CD4-positive, alpha-beta T cell (primary cell): ENCODE measurements at regions not wholly inside any gene's neighbourhood (a gene's known extent, or its start where the extent isn't known, plus 50 kb on each side); places are given as distances from the start of the nearest gene placed in this dataset.
A peak's percentile ranks its signal among the peaks of the same experiment; 100 is the strongest.

Source experiments
- ATAC-seq: fragments of 200-7000 bp; cut with Tn5 transposase; one replicate; pipeline ENCODE4 v1.10.0; 2022; ENCODE audit warnings: mild to moderate bottlenecking; ENCODE audit not compliant: poor library complexity
- CTCF ChIA-PET: fragments of 350-600 bp; sonication (Branson Sonifier 250); formaldehyde crosslinking; loops from one replicate; lab custom pipeline; 2021; ENCODE audit warnings: antibody characterized with exemption, inconsistent platforms; lab: Charles Lee
- POLR2A ChIA-PET: fragments of 350-600 bp; sonication (Branson Sonifier 250); formaldehyde crosslinking; loops from one replicate; lab custom pipeline; 2021; ENCODE audit warnings: antibody characterized with exemption, inconsistent platforms; lab: Charles Lee
- DNase-seq, 14 experiments: peaks; one replicate each; pipeline ENCODE4 v3.0.0-alpha.2; 2013 to 2020; ENCODE audit warnings: mixed read lengths in 2 of 14
- H3K27ac ChIP-seq, 2 donors: one replicate each; pipeline versions ENCODE4 v1.5.1 to v1.7.0; 2013; ENCODE audit warnings: low read length in 2 of 2, low read depth in 1 of 2, mild to moderate bottlenecking in 1 of 2
- H3K27me3 ChIP-seq, 2 experiments: 1 replicate in 1 of 2; 2 replicates in 1 of 2; pipeline versions ENCODE4 v1.6.1 to v1.7.0; 2013; ENCODE audit warnings: low read length in 2 of 2, control low read depth in 1 of 2, mild to moderate bottlenecking in 1 of 2, moderate library complexity in 1 of 2; ENCODE audit not compliant: insufficient read depth in 2 of 2, control insufficient read depth in 1 of 2
- H3K36me3 ChIP-seq: one replicate; pipeline ENCODE4 v1.6.1; 2013; ENCODE audit warnings: low read length, control low read depth; ENCODE audit not compliant: insufficient read depth
- H3K4me1 ChIP-seq: one replicate; pipeline ENCODE4 v1.6.1; 2013; ENCODE audit warnings: low read length, control low read depth; ENCODE audit not compliant: insufficient read depth
- H3K4me3 ChIP-seq: one replicate; pipeline ENCODE4 v1.5.1; 2013; ENCODE audit warnings: mild to moderate bottlenecking, low read length, moderate library complexity
- H3K9me3 ChIP-seq, 2 experiments: 1 replicate in 1 of 2; 2 replicates in 1 of 2; pipeline versions ENCODE4 v1.6.1 to v1.7.0; 2013; ENCODE audit warnings: low read length in 2 of 2, mild to moderate bottlenecking in 2 of 2, control low read depth in 1 of 2, moderate library complexity in 1 of 2; ENCODE audit not compliant: control insufficient read depth in 1 of 2, insufficient read depth in 1 of 2
- H3K27ac Mint-ChIP-seq: one replicate; pipeline ENCODE4 v1.8.0; 2020; ENCODE audit warnings: mixed read lengths
- H3K27me3 Mint-ChIP-seq: one replicate; pipeline ENCODE4 v1.8.0; 2021; ENCODE audit warnings: mixed read lengths
- H3K36me3 Mint-ChIP-seq: one replicate; pipeline ENCODE4 v1.8.0; 2021; ENCODE audit warnings: low read depth, mixed read lengths
- H3K4me1 Mint-ChIP-seq: one replicate; pipeline ENCODE4 v1.8.0; 2021; ENCODE audit warnings: low read depth, mixed read lengths
- H3K4me3 Mint-ChIP-seq: one replicate; pipeline ENCODE4 v1.8.0; 2020; ENCODE audit warnings: mild to moderate bottlenecking, mixed read lengths
- H3K9me3 Mint-ChIP-seq: one replicate; pipeline ENCODE4 v1.8.0; 2020; ENCODE audit warnings: mixed read lengths
- CTCF ChIP-seq: fragments of 200-600 bp; IDR thresholded peaks from one replicate; pipeline ENCODE4 v1.8.0; 2022; ENCODE audit warnings: antibody characterized with exemption, mild to moderate bottlenecking
- intact Hi-C, 2 experiments: fragments of 100-400 bp; cut with DNase I in 1 of 2; cut with micrococcal nuclease in 1 of 2; formaldehyde crosslinking; loops; one replicate each; pipeline versions ENCODE4 v1.15.1 to v1.9.0; 2023 to 2025; cut with DNase I, micrococcal nuclease

GRCh38 chr18:73774811-73775509, 372.7 kb downstream of the FBXO15 start:
- POLR2A ChIA-PET = no interaction called here
- H3K27me3 ChIP-seq = no peaks in the 10 kb centered on the region
- H3K4me3 Mint-ChIP-seq = no peak overlapping the region
- H3K36me3 ChIP-seq = no peaks in the 10 kb centered on the region
- no peak overlapping the region for H3K27ac ChIP-seq
- CTCF ChIA-PET = no interaction called here
- H3K9me3 Mint-ChIP-seq = no peaks in the 10 kb centered on the region
- intact Hi-C loops = no loop called here
- no peaks in the 10 kb centered on the region for H3K4me1 Mint-ChIP-seq
- ATAC-seq (no peak), DNase-seq (no peak)
- H3K4me3 ChIP-seq = no peak overlapping the region
- H3K36me3 Mint-ChIP-seq = no peaks in the 10 kb centered on the region
- TF ChIP-seq CTCF = no peak
- H3K4me1 ChIP-seq = no peaks in the 10 kb centered on the region
- H3K9me3 ChIP-seq = no peaks in the 10 kb centered on the region
- H3K27me3 Mint-ChIP-seq = no peaks in the 10 kb centered on the region
- no peak overlapping the region for H3K27ac Mint-ChIP-seq

- Mint-ChIP-seq H3K27ac (no peak overlapping the region), H3K27me3 (no peaks in the 10 kb centered on the region), H3K9me3 (peaks cover 2% of the 10 kb centered on the region), H3K4me3 (no peak overlapping the region), H3K36me3 (no peaks in the 10 kb centered on the region), H3K4me1 (no peaks in the 10 kb centered on the region)
- CTCF ChIA-PET = no interaction called here
- ATAC-seq (no peak), DNase-seq (peak in 1 of 14 experiments; percentile 4)
- intact Hi-C loops = no loop called here
- TF ChIP-seq CTCF = no peak
- no peak overlapping the region for H3K4me3 ChIP-seq
- H3K9me3 ChIP-seq = no peaks in the 10 kb centered on the region
- H3K27ac ChIP-seq = no peak overlapping the region
- no peaks in the 10 kb centered on the region for H3K27me3 ChIP-seq
- POLR2A ChIA-PET = no interaction called here
- no peaks in the 10 kb centered on the region for H3K4me1 ChIP-seq
- no peaks in the 10 kb centered on the region for H3K36me3 ChIP-seq
These were observed 379.6 kb downstream of the FBXO15 start for GRCh38 chr18:73768043-73768442.

GRCh38 chr18:73766910-73767515, 380.6 kb downstream of the FBXO15 start:
- Histone ChIP-seq H3K27ac (no peak overlapping the region), H3K4me1 (no peaks in the 10 kb centered on the region), H3K4me3 (no peak overlapping the region), H3K27me3 (no peaks in the 10 kb centered on the region), H3K9me3 (no peaks in the 10 kb centered on the region), H3K36me3 (no peaks in the 10 kb centered on the region)
- H3K36me3 Mint-ChIP-seq = no peaks in the 10 kb centered on the region
- no peaks in the 10 kb centered on the region for H3K4me1 Mint-ChIP-seq
- intact Hi-C loops = no loop called here
- ChIA-PET CTCF (no interaction called here), POLR2A (no interaction called here)
- DNase-seq (no peak), ATAC-seq (no peak)
- peaks cover 2% of the 10 kb centered on the region for H3K9me3 Mint-ChIP-seq
- no peaks in the 10 kb centered on the region for H3K27me3 Mint-ChIP-seq
- TF ChIP-seq CTCF = no peak
- no peak overlapping the region for H3K4me3 Mint-ChIP-seq
- no peak overlapping the region for H3K27ac Mint-ChIP-seq
